Trophoblast cell (in vitro differentiated cells and primary cell): ENCODE measurements at regions not wholly inside any gene's neighbourhood (a gene's known extent, or its start where the extent isn't known, plus 50 kb on each side); places are given as distances from the start of the nearest gene placed in this dataset.

Experiments
- DNase-seq, 2 donors: peaks; one replicate each; pipeline ENCODE4 v3.0.0-alpha.2; 2016
- H2AFZ ChIP-seq: 2 replicates; pipeline ENCODE4 v1.6.1; 2013; ENCODE audit warnings: low read length, moderate library complexity, mild to moderate bottlenecking; ENCODE audit not compliant: insufficient read depth, poor library complexity
- H2AK5ac ChIP-seq: 2 replicates; pipeline ENCODE4 v1.6.1; 2013; ENCODE audit warnings: mild to moderate bottlenecking, low read length
- H2BK120ac ChIP-seq: 2 replicates; pipeline ENCODE4 v1.6.1; 2013; ENCODE audit warnings: low read length, mild to moderate bottlenecking, moderate library complexity; ENCODE audit not compliant: insufficient read depth, poor library complexity
- H2BK12ac ChIP-seq: 2 replicates; pipeline ENCODE4 v1.6.1; 2013; ENCODE audit warnings: mild to moderate bottlenecking, low read length, moderate library complexity
- H2BK5ac ChIP-seq: 2 replicates; pipeline ENCODE4 v1.6.1; 2013; ENCODE audit warnings: low read length, low read depth, moderate library complexity, mild to moderate bottlenecking; ENCODE audit not compliant: poor library complexity
- H3K14ac ChIP-seq: 2 replicates; pipeline ENCODE4 v1.6.1; 2013; ENCODE audit warnings: mild to moderate bottlenecking, low read length
- H3K18ac ChIP-seq: 2 replicates; pipeline ENCODE4 v1.6.1; 2013; ENCODE audit warnings: mild to moderate bottlenecking, low read length
- H3K23ac ChIP-seq: 2 replicates; pipeline ENCODE4 v1.6.1; 2013; ENCODE audit warnings: low read length
- H3K27ac ChIP-seq: 2 replicates; pipeline ENCODE4 v1.5.1; 2013; ENCODE audit warnings: low read depth, mild to moderate bottlenecking, inconsistent platforms, low read length, moderate library complexity
- H3K27me3 ChIP-seq: 2 replicates; pipeline ENCODE4 v1.6.1; 2013; ENCODE audit warnings: inconsistent platforms, mild to moderate bottlenecking, low read length, moderate library complexity; ENCODE audit not compliant: insufficient read depth
- H3K36me3 ChIP-seq, 2 experiments: 1 replicate in 1 of 2; 2 replicates in 1 of 2; pipeline ENCODE4 v1.6.1; 2013; ENCODE audit warnings: low read length in 2 of 2, mild to moderate bottlenecking in 2 of 2, moderate library complexity in 1 of 2; ENCODE audit not compliant: insufficient read depth in 2 of 2, control insufficient read depth in 1 of 2
- H3K4ac ChIP-seq: 2 replicates; pipeline ENCODE4 v1.6.1; 2013; ENCODE audit warnings: low read depth, mild to moderate bottlenecking, low read length, moderate library complexity
- H3K4me1 ChIP-seq, 2 experiments: 1 replicate in 1 of 2; 2 replicates in 1 of 2; pipeline ENCODE4 v1.6.1; 2013; ENCODE audit warnings: low read length in 2 of 2, mild to moderate bottlenecking in 2 of 2, moderate library complexity in 1 of 2; ENCODE audit not compliant: insufficient read depth in 2 of 2, control insufficient read depth in 1 of 2
- H3K4me2 ChIP-seq: 2 replicates; pipeline ENCODE4 v1.6.1; 2013; ENCODE audit warnings: inconsistent platforms, mild to moderate bottlenecking, low read length, moderate library complexity
- H3K4me3 ChIP-seq: 2 replicates; pipeline ENCODE4 v1.5.1; 2013; ENCODE audit warnings: mild to moderate bottlenecking, low read depth, low read length, inconsistent platforms
- H3K79me1 ChIP-seq: one replicate; pipeline ENCODE4 v1.6.1; 2013; ENCODE audit warnings: low read length
- H3K79me2 ChIP-seq: 2 replicates; pipeline ENCODE4 v1.6.1; 2013; ENCODE audit warnings: low read length, mild to moderate bottlenecking; ENCODE audit not compliant: control insufficient read depth, insufficient read depth, poor library complexity
- H3K9ac ChIP-seq: 2 replicates; pipeline ENCODE4 v1.6.1; 2013; ENCODE audit warnings: mild to moderate bottlenecking, low read length
- H3K9me3 ChIP-seq: 2 replicates; pipeline ENCODE4 v1.6.1; 2013; ENCODE audit warnings: low read depth, mild to moderate bottlenecking, control low read depth, inconsistent platforms, low read length; ENCODE audit not compliant: insufficient read depth
- H4K12ac ChIP-seq: 2 replicates; pipeline ENCODE4 v1.6.1; 2013; ENCODE audit warnings: low read depth, mild to moderate bottlenecking, low read length, moderate library complexity
- H4K8ac ChIP-seq: 2 replicates; pipeline ENCODE4 v1.6.1; 2013; ENCODE audit warnings: low read depth, mild to moderate bottlenecking, low read length, moderate library complexity
- H4K91ac ChIP-seq: one replicate; pipeline ENCODE4 v1.6.1; 2013; ENCODE audit warnings: low read depth, mild to moderate bottlenecking, low read length, moderate library complexity
- WGBS: extraction: QIAGEN DNeasy Blood & Tissue Kit; methylation state at CpG from one replicate; pipeline ENCODE4 v1.1.7; 2013; ENCODE audit warnings: missing lambda C conversion rate; ENCODE audit not compliant: insufficient read length, insufficient coverage; ENCODE audit errors: extremely low coverage; 5-methylcytosine and 5-hydroxymethylcytosine counted together

GRCh38 chr1:229140119-229140396, 130.9 kb upstream of the RAB4A start:
- no peak overlapping the region for H3K4ac ChIP-seq
- no peak for DNase-seq
- no CpG with 5 or more reads among the region's 1 CpG for WGBS
- H2BK120ac ChIP-seq: peak overlapping the region; percentile 41
- no peak overlapping the region for H3K23ac ChIP-seq
- peak overlapping the region; percentile 74 for H4K91ac ChIP-seq
- no peaks in the 10 kb centered on the region for H3K79me2 ChIP-seq
- no peak overlapping the region for H2AFZ ChIP-seq
- peak overlapping the region; percentile 27 for H2BK12ac ChIP-seq
- peaks cover under 1% of the 10 kb centered on the region for H3K9me3 ChIP-seq
- no peak overlapping the region for H3K27ac ChIP-seq
- H3K36me3 ChIP-seq: no peaks in the 10 kb centered on the region
- peak overlapping the region; percentile 38 for H2AK5ac ChIP-seq
- H4K12ac ChIP-seq: no peak overlapping the region
- H4K8ac ChIP-seq: no peak overlapping the region
- H3K9ac ChIP-seq: no peak overlapping the region
- H3K18ac ChIP-seq: no peak overlapping the region
- H3K14ac ChIP-seq: peak overlapping the region; percentile 42
- H3K4me2 ChIP-seq: no peak overlapping the region
- no peak overlapping the region for H3K4me3 ChIP-seq
- H3K79me1 ChIP-seq: peaks cover 19% of the 10 kb centered on the region
- H3K4me1 ChIP-seq: peaks cover 13 to 18% of the 10 kb centered on the region in 2 experiments
- H3K27me3 ChIP-seq: no peaks in the 10 kb centered on the region
- H2BK5ac ChIP-seq: no peak overlapping the region

GRCh38 chr1:229141271-229141670, 129.6 kb upstream of the RAB4A start:
- Histone ChIP-seq H3K36me3 (no peaks in the 10 kb centered on the region), H4K91ac (peak overlapping the region; percentile 93), H2AFZ (no peak overlapping the region), H3K18ac (peak overlapping the region; percentile 19), H3K79me2 (no peaks in the 10 kb centered on the region), H3K9ac (no peak overlapping the region), H3K23ac (no peak overlapping the region), H3K4me2 (no peak overlapping the region), H3K4me3 (no peak overlapping the region), H2AK5ac (no peak overlapping the region), H2BK120ac (peak overlapping the region; percentile 34), H2BK12ac (peak overlapping the region; percentile 69), H4K8ac (no peak overlapping the region), H3K4me1 (peaks cover 13 to 18% of the 10 kb centered on the region in 2 experiments), H3K79me1 (peaks cover 19% of the 10 kb centered on the region), H4K12ac (no peak overlapping the region), H3K4ac (no peak overlapping the region), H3K27ac (peak overlapping the region; percentile 67), H2BK5ac (peak overlapping the region; percentile 54), H3K27me3 (no peaks in the 10 kb centered on the region), H3K14ac (no peak overlapping the region), H3K9me3 (no peaks in the 10 kb centered on the region)
- peak; percentile 53 to 86 for DNase-seq
- WGBS: no CpG with 5 or more reads among the region's 2 CpGs

GRCh38 chr1:229141689-229142377, 129.1 kb upstream of the RAB4A start:
- peak overlapping the region; percentile 40 for H4K8ac ChIP-seq
- peaks cover 13 to 18% of the 10 kb centered on the region in 2 experiments for H3K4me1 ChIP-seq
- H2BK120ac ChIP-seq: peak overlapping the region; percentile 73
- no peaks in the 10 kb centered on the region for H3K79me2 ChIP-seq
- peak overlapping the region; percentile 44 for H3K14ac ChIP-seq
- no peaks in the 10 kb centered on the region for H3K36me3 ChIP-seq
- no peak overlapping the region for H3K23ac ChIP-seq
- peak overlapping the region; percentile 13 for H3K4me2 ChIP-seq
- H4K91ac ChIP-seq: peak overlapping the region; percentile 93
- peak overlapping the region; percentile 15 for H3K18ac ChIP-seq
- H3K4ac ChIP-seq: no peak overlapping the region
- H3K27ac ChIP-seq: peak overlapping the region; percentile 81
- H2AK5ac ChIP-seq: peak overlapping the region; percentile 24
- peak overlapping the region; percentile 77 for H2BK12ac ChIP-seq
- no peaks in the 10 kb centered on the region for H3K27me3 ChIP-seq
- no peaks in the 10 kb centered on the region for H3K9me3 ChIP-seq
- WGBS: no CpG with 5 or more reads among the region's 5 CpGs
- H3K9ac ChIP-seq: no peak overlapping the region
- H3K79me1 ChIP-seq: peaks cover 19% of the 10 kb centered on the region
- H2BK5ac ChIP-seq: peak overlapping the region; percentile 83
- no peak overlapping the region for H4K12ac ChIP-seq
- no peak overlapping the region for H2AFZ ChIP-seq
- no peak overlapping the region for H3K4me3 ChIP-seq
- peak; percentile 88 to 97 for DNase-seq

- no CpG with 5 or more reads among the region's 2 CpGs for WGBS
- peaks cover 13 to 19% of the 10 kb centered on the region in 2 experiments for H3K4me1 ChIP-seq
Observed at GRCh38 chr1:229142471-229142870, 128.4 kb upstream of the RAB4A start.

More at GRCh38 chr1:229142471-229142870, 128.4 kb upstream of the RAB4A start:
- Histone ChIP-seq H3K36me3 (no peaks in the 10 kb centered on the region), H2BK12ac (peak overlapping the region; percentile 77), H4K12ac (no peak overlapping the region), H2BK120ac (peak overlapping the region; percentile 73), H3K14ac (peak overlapping the region; percentile 44), H2BK5ac (peak overlapping the region; percentile 83), H4K91ac (peak overlapping the region; percentile 93), H3K18ac (peak overlapping the region; percentile 15), H3K79me2 (no peaks in the 10 kb centered on the region), H4K8ac (no peak overlapping the region), H2AK5ac (peak overlapping the region; percentile 24), H2AFZ (no peak overlapping the region), H3K4me2 (peak overlapping the region; percentile 13), H3K4me3 (no peak overlapping the region), H3K79me1 (peaks cover 21% of the 10 kb centered on the region), H3K4ac (no peak overlapping the region), H3K27ac (peak overlapping the region; percentile 81), H3K27me3 (no peaks in the 10 kb centered on the region), H3K9me3 (no peaks in the 10 kb centered on the region), H3K9ac (no peak overlapping the region), H3K23ac (no peak overlapping the region)
- peak; percentile 67 to 75 for DNase-seq
